B cell (primary cell): ENCODE measurements at regions not wholly inside any gene's neighbourhood (a gene's known extent, or its start where the extent isn't known, plus 50 kb on each side); places are given as distances from the start of the nearest gene placed in this dataset.

Experiments
- ATAC-seq: fragments of 200-7000 bp; cut with Tn5 transposase; one replicate; pipeline ENCODE4 v1.10.0; 2021; ENCODE audit warnings: low read depth, mild to moderate bottlenecking, moderate number of reproducible peaks, moderate library complexity
- CTCF ChIA-PET: fragments of 350-600 bp; sonication (Branson Sonifier 250); formaldehyde crosslinking; loops from one replicate; lab custom pipeline; 2021; ENCODE audit warnings: antibody characterized with exemption, inconsistent platforms; lab: Charles Lee
- POLR2A ChIA-PET: fragments of 350-600 bp; sonication (Branson Sonifier 250); formaldehyde crosslinking; loops from one replicate; lab custom pipeline; 2021; ENCODE audit warnings: antibody characterized with exemption; lab: Charles Lee
- DNase-seq: peaks from one replicate; pipeline ENCODE4 v3.0.0; 2013
- H2AFZ ChIP-seq: 2 replicates; pipeline ENCODE4 v1.6.1; 2012; ENCODE audit warnings: mild to moderate bottlenecking, low read depth, low read length; ENCODE audit not compliant: insufficient read depth, poor library complexity, severe bottlenecking
- H3K27ac ChIP-seq, 2 donors: 1 replicate in 1 of 2; 2 replicates in 1 of 2; pipeline ENCODE4 v1.5.1; 2012 to 2013; ENCODE audit warnings: low read length in 2 of 2, mild to moderate bottlenecking in 2 of 2, moderate library complexity in 1 of 2
- H3K27me3 ChIP-seq, 4 experiments: fragments of 200-600 bp in 1 of 4; sonication (generic) in 1 of 4; replicated peaks in 1 of 4; 1 replicate in 2 of 4; 2 replicates in 2 of 4; pipeline versions ENCODE4 v1.6.1 to v1.7.0; 2013 to 2016; ENCODE audit warnings: low read length in 3 of 4, mild to moderate bottlenecking in 2 of 4, mixed read lengths in 1 of 4, moderate library complexity in 1 of 4; ENCODE audit not compliant: insufficient read depth in 4 of 4, control insufficient read depth in 3 of 4; ENCODE audit errors: control extremely low read depth in 1 of 4
- H3K36me3 ChIP-seq, 2 experiments: replicated peaks in 1 of 2; 1 replicate in 1 of 2; 2 replicates in 1 of 2; pipeline versions ENCODE4 v1.6.1 to v1.7.1; 2013; ENCODE audit warnings: low read length in 1 of 2; ENCODE audit not compliant: insufficient read depth in 2 of 2, control insufficient read depth in 1 of 2; ENCODE audit errors: control extremely low read depth in 1 of 2, extremely low read depth in 1 of 2
- H3K4me1 ChIP-seq, 2 donors: fragments of 200-600 bp in 1 of 2; sonication (generic) in 1 of 2; 1 replicate in 1 of 2; 2 replicates in 1 of 2; pipeline versions ENCODE4 v1.5.1 to v1.6.1; 2013 to 2017; ENCODE audit warnings: low read length in 2 of 2; ENCODE audit not compliant: control insufficient read depth in 2 of 2, insufficient read depth in 2 of 2
- H3K4me2 ChIP-seq: replicated peaks from 2 replicates; pipeline ENCODE3; 2012; ENCODE audit warnings: mild to moderate bottlenecking, low read depth, low read length; ENCODE audit not compliant: poor library complexity, severe bottlenecking
- H3K4me3 ChIP-seq, 5 experiments: fragments of 200-600 bp in 1 of 5; sonication (generic) in 1 of 5; 1 replicate in 3 of 5; 2 replicates in 2 of 5; pipeline versions ENCODE4 v1.5.1 to v1.7.0; 2011 to 2016; ENCODE audit warnings: low read length in 4 of 5, mild to moderate bottlenecking in 4 of 5, low read depth in 2 of 5, control low read depth in 1 of 5, moderate library complexity in 1 of 5; ENCODE audit not compliant: insufficient read depth in 1 of 5; ENCODE audit errors: control extremely low read depth in 1 of 5, extremely low read depth in 1 of 5
- H3K79me2 ChIP-seq: fragments of 200-600 bp; sonication (generic); one replicate; pipeline ENCODE4 v1.6.0; 2016; ENCODE audit warnings: low read length; ENCODE audit not compliant: control insufficient read depth, insufficient read depth
- H3K9ac ChIP-seq: fragments of 200-600 bp; sonication (generic); 2 replicates; pipeline ENCODE4 v1.6.1; 2017; ENCODE audit warnings: mild to moderate bottlenecking, low read length, moderate library complexity
- H3K9me3 ChIP-seq, 3 donors: one replicate each; pipeline versions ENCODE4 v1.6.1 to v1.7.1; 2013; ENCODE audit warnings: low read length in 2 of 3; ENCODE audit not compliant: control insufficient read depth in 2 of 3, insufficient read depth in 1 of 3; ENCODE audit errors: control extremely low read depth in 1 of 3
- H4K20me1 ChIP-seq: 2 replicates; pipeline ENCODE4 v1.6.0; 2012; ENCODE audit warnings: mild to moderate bottlenecking, low read length; ENCODE audit not compliant: insufficient read depth, control insufficient read depth, poor library complexity, severe bottlenecking
- H3K27ac Mint-ChIP-seq: one replicate; pipeline ENCODE4 v1.8.0; 2021; ENCODE audit warnings: mixed read lengths
- H3K27me3 Mint-ChIP-seq: one replicate; pipeline ENCODE4 v1.8.0; 2021; ENCODE audit warnings: mixed read lengths
- H3K4me1 Mint-ChIP-seq: one replicate; pipeline ENCODE4 v1.8.0; 2021; ENCODE audit warnings: mixed read lengths
- H3K4me3 Mint-ChIP-seq: one replicate; pipeline ENCODE4 v1.8.0; 2021; ENCODE audit warnings: mixed read lengths
- H3K9me3 Mint-ChIP-seq: one replicate; pipeline ENCODE4 v1.8.0; 2022; ENCODE audit warnings: mixed read lengths; ENCODE audit not compliant: insufficient read depth
- EZH2 ChIP-seq: IDR thresholded peaks from 2 replicates; pipeline ENCODE4 v1.6.1; 2012; ENCODE audit warnings: borderline replicate concordance, low read depth, mild to moderate bottlenecking, moderate library complexity, low read length; ENCODE audit not compliant: insufficient read depth, poor library complexity, severe bottlenecking
- WGBS: methylation state at CpG from one replicate; pipeline ENCODE4 v1.1.5; 2013; ENCODE audit warnings: missing lambda C conversion rate; ENCODE audit not compliant: insufficient coverage; 5-methylcytosine and 5-hydroxymethylcytosine counted together
- intact Hi-C: fragments of 100-400 bp; cut with micrococcal nuclease; formaldehyde crosslinking; loops from one replicate; pipeline ENCODE4 v1.10.0; 2022
- TF ChIP-seq, protein P1 (sequence below): fragments of 200-600 bp; IDR thresholded peaks from one replicate; pipeline ENCODE4 v1.8.0; 2022; ENCODE audit warnings: antibody characterized with exemption, mild to moderate bottlenecking

DNA sequence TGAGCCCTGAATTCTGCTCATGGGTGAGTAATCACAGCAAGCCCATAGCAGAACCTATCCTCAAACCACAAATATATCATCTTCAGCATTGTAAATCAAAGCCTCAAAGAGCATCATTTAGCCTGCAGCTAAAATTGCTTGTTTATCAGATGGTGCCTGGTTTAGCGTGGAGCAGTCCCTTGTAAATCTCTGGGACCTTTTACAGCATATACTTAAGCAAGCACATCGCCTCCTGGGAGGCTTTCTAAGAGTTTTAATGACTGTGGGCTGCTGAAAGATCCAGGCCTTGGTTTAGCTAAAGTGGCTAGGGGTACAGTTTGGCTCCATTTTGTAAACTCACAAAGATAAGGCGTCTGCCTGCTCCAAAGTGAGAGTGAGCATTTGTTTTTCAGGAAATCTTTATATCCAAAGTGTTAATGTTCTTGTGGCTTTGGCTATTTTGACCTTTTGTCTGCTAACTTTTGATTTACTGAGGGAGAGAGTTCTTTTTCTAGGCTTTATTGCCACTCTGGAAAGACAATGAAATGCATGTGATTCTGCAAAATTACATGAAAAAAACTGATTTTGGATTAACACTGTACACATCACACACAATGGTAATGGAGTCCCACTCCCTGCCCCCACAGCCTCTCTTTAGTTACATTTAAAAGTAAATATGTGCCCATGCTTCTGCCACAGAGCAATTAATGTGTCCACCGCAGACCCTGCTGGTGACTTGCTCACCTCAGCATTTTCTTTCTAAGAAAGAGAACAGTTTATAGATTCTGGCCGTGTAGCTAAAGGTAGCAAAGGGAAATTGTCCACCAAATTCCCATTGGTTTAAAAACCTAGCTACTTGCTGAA lies 194.8 kb downstream of the LNPK start:
- intact Hi-C loops: no loop called here
- Histone ChIP-seq H2AFZ (no peak overlapping the region), H3K4me2 (no peak overlapping the region), H4K20me1 (no peaks in the 10 kb centered on the region), H3K36me3 (no peaks in the 10 kb centered on the region), H3K27me3 (no peaks in the 10 kb centered on the region), H3K9me3 (no peaks in the 10 kb centered on the region), H3K4me1 (no peaks in the 10 kb centered on the region), H3K4me3 (no peak overlapping the region), H3K79me2 (no peaks in the 10 kb centered on the region), H3K9ac (no peak overlapping the region), H3K27ac (no peak overlapping the region)
- CTCF ChIA-PET: no interaction called here
- peaks cover 3% of the 10 kb centered on the region for H3K27me3 Mint-ChIP-seq
- H3K4me3 Mint-ChIP-seq: no peak overlapping the region
- no peak overlapping the region for H3K27ac Mint-ChIP-seq
- POLR2A ChIA-PET: no interaction called here
- TF ChIP-seq, protein P1, sequence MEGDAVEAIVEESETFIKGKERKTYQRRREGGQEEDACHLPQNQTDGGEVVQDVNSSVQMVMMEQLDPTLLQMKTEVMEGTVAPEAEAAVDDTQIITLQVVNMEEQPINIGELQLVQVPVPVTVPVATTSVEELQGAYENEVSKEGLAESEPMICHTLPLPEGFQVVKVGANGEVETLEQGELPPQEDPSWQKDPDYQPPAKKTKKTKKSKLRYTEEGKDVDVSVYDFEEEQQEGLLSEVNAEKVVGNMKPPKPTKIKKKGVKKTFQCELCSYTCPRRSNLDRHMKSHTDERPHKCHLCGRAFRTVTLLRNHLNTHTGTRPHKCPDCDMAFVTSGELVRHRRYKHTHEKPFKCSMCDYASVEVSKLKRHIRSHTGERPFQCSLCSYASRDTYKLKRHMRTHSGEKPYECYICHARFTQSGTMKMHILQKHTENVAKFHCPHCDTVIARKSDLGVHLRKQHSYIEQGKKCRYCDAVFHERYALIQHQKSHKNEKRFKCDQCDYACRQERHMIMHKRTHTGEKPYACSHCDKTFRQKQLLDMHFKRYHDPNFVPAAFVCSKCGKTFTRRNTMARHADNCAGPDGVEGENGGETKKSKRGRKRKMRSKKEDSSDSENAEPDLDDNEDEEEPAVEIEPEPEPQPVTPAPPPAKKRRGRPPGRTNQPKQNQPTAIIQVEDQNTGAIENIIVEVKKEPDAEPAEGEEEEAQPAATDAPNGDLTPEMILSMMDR: no peak
- TF ChIP-seq EZH2: no peak
- no peaks in the 10 kb centered on the region for H3K9me3 Mint-ChIP-seq
- H3K4me1 Mint-ChIP-seq: no peaks in the 10 kb centered on the region
- ATAC-seq: no peak
- WGBS: no CpG with 5 or more reads among the region's 5 CpGs
- no peak for DNase-seq

DNA sequence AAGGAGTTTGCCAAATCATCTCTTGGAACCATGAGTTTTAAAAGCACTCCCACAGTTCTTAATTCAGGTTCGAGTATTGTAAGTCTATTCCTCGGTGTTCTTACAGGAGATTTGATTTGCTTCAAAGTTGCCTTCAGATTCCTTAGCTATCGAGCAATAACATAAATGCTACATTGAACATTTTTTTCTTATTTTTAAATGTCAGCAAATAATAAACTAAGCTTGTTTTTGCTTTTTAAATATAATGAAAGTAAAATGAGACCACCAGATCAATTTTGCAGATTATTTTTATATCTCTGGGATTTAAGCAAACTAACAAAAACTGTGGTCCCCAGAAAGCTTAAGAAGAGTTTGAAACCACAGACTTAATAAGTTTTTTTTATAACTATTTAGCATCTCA lies 195.5 kb downstream of the LNPK start:
- Histone ChIP-seq H3K36me3 (no peaks in the 10 kb centered on the region), H3K9me3 (no peaks in the 10 kb centered on the region), H3K27me3 (no peaks in the 10 kb centered on the region), H3K27ac (no peak overlapping the region), H4K20me1 (no peaks in the 10 kb centered on the region), H3K4me2 (no peak overlapping the region), H2AFZ (no peak overlapping the region), H3K4me1 (no peaks in the 10 kb centered on the region), H3K79me2 (no peaks in the 10 kb centered on the region), H3K9ac (no peak overlapping the region), H3K4me3 (no peak overlapping the region)
- no CpG with 5 or more reads among the region's 3 CpGs for WGBS
- DNase-seq (no peak), ATAC-seq (no peak)
- intact Hi-C loops: no loop called here
- ChIA-PET CTCF (no interaction called here), POLR2A (no interaction called here)
- H3K27me3 Mint-ChIP-seq: peaks cover 8% of the 10 kb centered on the region
- H3K27ac Mint-ChIP-seq: no peak overlapping the region
- no peaks in the 10 kb centered on the region for H3K9me3 Mint-ChIP-seq
- TF ChIP-seq, protein P1: no peak
- TF ChIP-seq EZH2: no peak
- H3K4me1 Mint-ChIP-seq: no peaks in the 10 kb centered on the region
- H3K4me3 Mint-ChIP-seq: no peak overlapping the region
